CD4-positive, CD25-positive, alpha-beta regulatory T cell (primary cell): ENCODE measurements at regions not wholly inside any gene's neighbourhood (a gene's known extent, or its start where the extent isn't known, plus 50 kb on each side); places are given as distances from the start of the nearest gene placed in this dataset.
"Not testable (repeated sequence)": the region's sequence is repeated elsewhere in the genome, so short reads cannot be mapped to it uniquely, and the experiment has no call there.

Source experiments
- ATAC-seq, 2 donors: fragments of 150-1000 bp; cut with Tn5 transposase; one replicate each; pipeline ENCODE4 v1.10.0; 2021; ENCODE audit warnings: low read depth in 2 of 2, moderate number of reproducible peaks in 2 of 2, moderate library complexity in 1 of 2
- DNase-seq, 3 donors: peaks; one replicate each; pipeline versions ENCODE4 v3.0.0 to v3.0.0-alpha.2; 2012 to 2022; ENCODE audit warnings: mixed read lengths in 1 of 3
- H3K27ac ChIP-seq: one replicate; pipeline ENCODE4 v1.7.0; 2013; ENCODE audit warnings: mild to moderate bottlenecking, low read length; ENCODE audit not compliant: insufficient read depth, poor library complexity, severe bottlenecking
- H3K27me3 ChIP-seq: one replicate; pipeline ENCODE4 v1.7.0; 2013; ENCODE audit warnings: low read length; ENCODE audit not compliant: control insufficient read depth, insufficient read depth
- H3K36me3 ChIP-seq: one replicate; pipeline ENCODE4 v1.7.0; 2013; ENCODE audit warnings: mild to moderate bottlenecking, low read length, moderate library complexity; ENCODE audit not compliant: control insufficient read depth, insufficient read depth
- H3K4me1 ChIP-seq: 2 replicates; pipeline ENCODE4 v1.7.0; 2013; ENCODE audit warnings: mild to moderate bottlenecking, low read length; ENCODE audit not compliant: insufficient read depth, control insufficient read depth, poor library complexity, severe bottlenecking
- H3K4me3 ChIP-seq: one replicate; pipeline ENCODE4 v1.7.0; 2013; ENCODE audit warnings: low read depth, mild to moderate bottlenecking, low read length, moderate library complexity
- H3K9me3 ChIP-seq, 2 experiments: 1 replicate in 1 of 2; 2 replicates in 1 of 2; pipeline ENCODE4 v1.7.0; 2013; ENCODE audit warnings: low read length in 2 of 2, mild to moderate bottlenecking in 1 of 2, moderate library complexity in 1 of 2; ENCODE audit not compliant: control insufficient read depth in 2 of 2
- H3K27ac Mint-ChIP-seq, 3 donors: one replicate each; pipeline ENCODE4 v1.8.0; 2020 to 2022; ENCODE audit warnings: mild to moderate bottlenecking in 3 of 3, mixed read lengths in 3 of 3, moderate library complexity in 2 of 3
- H3K27me3 Mint-ChIP-seq: one replicate; pipeline ENCODE4 v1.8.0; 2022; ENCODE audit warnings: mild to moderate bottlenecking, mixed read lengths
- H3K36me3 Mint-ChIP-seq: one replicate; pipeline ENCODE4 v1.8.0; 2020; ENCODE audit warnings: mixed read lengths
- H3K4me1 Mint-ChIP-seq, 4 donors: one replicate each; pipeline ENCODE4 v1.8.0; 2020 to 2022; ENCODE audit warnings: mixed read lengths in 4 of 4, mild to moderate bottlenecking in 1 of 4
- H3K4me3 Mint-ChIP-seq, 4 donors: one replicate each; pipeline ENCODE4 v1.8.0; 2020 to 2022; ENCODE audit warnings: mild to moderate bottlenecking in 4 of 4, mixed read lengths in 4 of 4, moderate library complexity in 3 of 4
- H3K9me3 Mint-ChIP-seq, 7 donors: one replicate each; pipeline ENCODE4 v1.8.0; 2020 to 2022; ENCODE audit warnings: mixed read lengths in 7 of 7, mild to moderate bottlenecking in 3 of 7, moderate library complexity in 2 of 7

DNA sequence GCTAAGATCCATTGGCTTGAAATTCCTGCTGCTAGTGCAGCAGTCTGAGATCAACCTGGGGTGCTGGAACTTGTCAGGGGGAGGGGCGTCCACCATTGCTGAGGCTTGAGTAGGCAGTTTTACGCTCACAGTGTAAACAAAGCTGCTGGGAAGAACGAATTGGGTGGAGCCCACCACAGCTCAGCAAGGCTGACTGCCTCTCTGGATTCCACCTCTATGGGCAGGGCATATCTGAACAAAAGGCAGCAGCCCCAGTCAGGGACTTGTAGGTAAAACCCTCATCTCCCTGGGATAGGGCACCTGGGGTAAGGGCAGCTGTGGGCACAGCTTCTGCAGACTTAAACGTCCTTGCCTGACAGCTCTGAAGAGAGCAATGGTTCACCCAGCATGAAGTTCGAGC is 191.7 kb downstream of the ALG10B start:
- no peaks in the 10 kb centered on the region for H3K4me1 Mint-ChIP-seq
- H3K9me3 Mint-ChIP-seq = peaks cover 0 to 19% (median 12%) of the 10 kb centered on the region in 7 donors

DNA sequence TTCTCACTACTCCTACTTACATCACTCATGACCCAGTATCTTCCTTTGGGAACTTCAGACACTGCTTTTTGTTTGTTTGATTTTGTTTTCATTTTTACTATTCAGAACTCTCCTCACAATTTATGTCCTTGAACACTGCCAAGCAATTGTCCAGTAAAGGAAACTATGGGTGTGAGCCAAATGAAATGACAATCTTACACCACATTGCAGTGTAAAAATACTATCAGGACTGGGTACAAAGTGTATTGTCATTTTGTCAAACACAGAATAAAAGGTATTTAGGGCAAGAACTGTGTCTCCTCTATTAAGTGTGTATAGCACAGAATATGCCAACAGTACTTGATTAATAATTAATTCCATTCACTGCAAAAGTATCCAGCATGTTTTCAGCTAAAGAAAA is 199.3 kb downstream of the ALG10B start:
- H3K36me3 ChIP-seq = no peaks in the 10 kb centered on the region
- H3K27ac ChIP-seq = no peak overlapping the region
- no peak overlapping the region for H3K4me3 ChIP-seq
- Mint-ChIP-seq H3K36me3 (no peaks in the 10 kb centered on the region), H3K27ac (no peak overlapping the region), H3K27me3 (no peaks in the 10 kb centered on the region), H3K9me3 (peaks cover 2 to 19% (median 7%) of the 10 kb centered on the region in 7 donors), H3K4me3 (no peak overlapping the region), H3K4me1 (no peaks in the 10 kb centered on the region)
- no peaks in the 10 kb centered on the region for H3K9me3 ChIP-seq
- no peaks in the 10 kb centered on the region for H3K4me1 ChIP-seq
- no peaks in the 10 kb centered on the region for H3K27me3 ChIP-seq
- ATAC-seq = no peak
- no peak for DNase-seq

More for the DNA sequence above, 191.7 kb downstream of the ALG10B start:
- no peak overlapping the region for H3K27ac ChIP-seq
- H3K27me3 ChIP-seq = no peaks in the 10 kb centered on the region
- no peaks in the 10 kb centered on the region for H3K36me3 ChIP-seq
- Mint-ChIP-seq H3K4me3 (no peak overlapping the region), H3K36me3 (no peaks in the 10 kb centered on the region), H3K27me3 (no peaks in the 10 kb centered on the region), H3K27ac (no peak overlapping the region)
- no peak for ATAC-seq
- no peaks in the 10 kb centered on the region for H3K9me3 ChIP-seq
- no peaks in the 10 kb centered on the region for H3K4me1 ChIP-seq
- H3K4me3 ChIP-seq = no peak overlapping the region
- DNase-seq = no peak

DNA sequence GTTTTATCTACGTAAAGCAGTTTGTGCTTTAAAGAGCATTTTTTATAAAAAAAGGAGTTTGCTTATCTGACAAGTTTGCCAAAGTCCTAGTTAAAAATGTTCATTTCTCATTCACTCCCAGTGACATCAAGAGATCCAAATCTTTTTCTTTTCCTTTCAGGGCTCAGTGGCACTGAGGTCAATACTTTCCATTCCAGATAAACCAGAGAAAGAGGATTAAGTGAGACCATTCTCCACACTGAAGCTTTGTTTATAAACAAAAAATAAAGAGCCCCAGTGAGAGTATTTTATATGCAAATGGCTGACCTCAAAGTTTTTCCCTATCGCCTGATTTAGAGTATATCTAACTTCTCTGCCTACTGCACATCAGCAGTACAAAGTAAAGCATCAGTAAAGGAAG is 199.8 kb downstream of the ALG10B start:
- H3K27me3 ChIP-seq = no peaks in the 10 kb centered on the region
- Mint-ChIP-seq H3K4me3 (no peak overlapping the region), H3K27ac (no peak overlapping the region), H3K27me3 (no peaks in the 10 kb centered on the region), H3K9me3 (peaks cover 2 to 15% (median 7%) of the 10 kb centered on the region in 7 donors), H3K4me1 (no peaks in the 10 kb centered on the region), H3K36me3 (no peaks in the 10 kb centered on the region)
- no peaks in the 10 kb centered on the region for H3K9me3 ChIP-seq
- DNase-seq = no peak
- no peaks in the 10 kb centered on the region for H3K4me1 ChIP-seq
- H3K4me3 ChIP-seq = no peak overlapping the region
- no peak overlapping the region for H3K27ac ChIP-seq
- no peaks in the 10 kb centered on the region for H3K36me3 ChIP-seq
- ATAC-seq = no peak

DNA sequence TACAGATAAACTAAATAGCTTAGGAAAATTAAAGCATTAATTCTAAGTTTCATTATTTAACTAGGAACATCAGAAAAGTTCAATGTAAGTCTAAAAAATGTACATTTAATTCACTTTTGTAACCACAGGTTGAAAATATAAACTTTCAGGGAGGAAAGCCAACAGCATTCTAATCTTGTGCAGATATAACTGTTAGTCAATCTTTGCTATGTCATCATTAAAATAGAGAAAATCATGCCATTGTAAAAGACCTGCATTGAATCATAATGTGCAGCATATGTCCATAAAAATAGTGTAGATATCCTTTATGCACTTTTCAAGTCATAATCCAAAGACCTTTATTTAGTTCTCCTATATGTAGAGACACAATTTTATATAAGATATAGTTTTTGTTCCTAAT is 207.3 kb downstream of the ALG10B start:
- Histone ChIP-seq H3K4me3 (no peak overlapping the region), H3K9me3 (no peaks in the 10 kb centered on the region), H3K4me1 (no peaks in the 10 kb centered on the region), H3K27me3 (no peaks in the 10 kb centered on the region), H3K36me3 (no peaks in the 10 kb centered on the region), H3K27ac (no peak overlapping the region)
- ATAC-seq (no peak), DNase-seq (no peak)
- H3K36me3 Mint-ChIP-seq = no peaks in the 10 kb centered on the region
- peaks cover 1 to 10% (median 4%) of the 10 kb centered on the region in 7 donors for H3K9me3 Mint-ChIP-seq
- H3K4me3 Mint-ChIP-seq = no peak overlapping the region
- H3K27ac Mint-ChIP-seq = no peak overlapping the region
- H3K27me3 Mint-ChIP-seq = no peaks in the 10 kb centered on the region
- H3K4me1 Mint-ChIP-seq = no peaks in the 10 kb centered on the region

DNA sequence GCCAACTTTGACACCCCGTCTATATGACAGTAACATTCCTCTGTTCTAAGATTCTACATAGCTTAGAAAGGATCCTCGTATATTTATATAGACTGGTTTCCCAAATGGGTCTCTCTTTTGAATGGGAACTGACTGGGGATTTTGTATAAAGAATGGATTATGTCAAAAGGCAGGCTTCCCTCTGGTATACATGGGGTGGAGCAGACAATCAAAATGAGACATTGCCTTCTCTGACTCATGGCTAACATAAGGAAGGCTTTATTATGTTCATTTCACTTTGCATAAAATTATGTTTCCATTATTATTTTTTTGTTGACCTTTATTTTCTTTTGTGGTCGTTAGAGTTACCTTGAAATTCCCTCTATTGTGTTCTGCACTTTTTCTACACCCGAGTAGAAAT is 211.1 kb downstream of the ALG10B start:
- no peak overlapping the region for H3K4me3 Mint-ChIP-seq
- no peak overlapping the region for H3K27ac Mint-ChIP-seq
- Histone ChIP-seq H3K36me3 (no peaks in the 10 kb centered on the region), H3K27me3 (no peaks in the 10 kb centered on the region), H3K4me1 (no peaks in the 10 kb centered on the region), H3K27ac (no peak overlapping the region), H3K9me3 (no peaks in the 10 kb centered on the region), H3K4me3 (no peak overlapping the region)
- ATAC-seq = no peak
- no peak for DNase-seq
- H3K27me3 Mint-ChIP-seq = no peaks in the 10 kb centered on the region
- H3K36me3 Mint-ChIP-seq = no peaks in the 10 kb centered on the region
- H3K4me1 Mint-ChIP-seq = no peaks in the 10 kb centered on the region
- H3K9me3 Mint-ChIP-seq = peaks cover 0 to 6% (median 1%) of the 10 kb centered on the region in 7 donors

DNA sequence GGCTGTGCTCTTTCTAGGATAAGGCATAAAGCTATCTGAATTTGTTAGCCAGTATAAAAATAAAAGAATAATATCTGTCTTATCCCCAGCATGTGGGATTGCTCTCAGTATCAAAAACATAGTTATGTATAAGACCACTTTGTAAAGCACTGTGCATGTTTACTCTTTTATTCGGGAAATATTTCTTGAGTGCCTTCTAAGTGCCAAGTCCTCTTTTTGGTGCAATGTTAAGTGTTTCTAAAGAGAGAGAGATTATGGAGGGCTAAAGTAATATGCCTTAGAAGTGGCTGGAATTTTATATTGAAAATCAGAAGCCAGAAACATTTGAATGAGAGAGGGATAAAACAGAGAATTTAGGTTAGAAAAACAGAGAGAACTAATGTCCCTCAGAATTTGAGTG is 212.0 kb downstream of the ALG10B start:
- H3K27me3 Mint-ChIP-seq = no peaks in the 10 kb centered on the region
- H3K27ac Mint-ChIP-seq = no peak overlapping the region

DNA sequence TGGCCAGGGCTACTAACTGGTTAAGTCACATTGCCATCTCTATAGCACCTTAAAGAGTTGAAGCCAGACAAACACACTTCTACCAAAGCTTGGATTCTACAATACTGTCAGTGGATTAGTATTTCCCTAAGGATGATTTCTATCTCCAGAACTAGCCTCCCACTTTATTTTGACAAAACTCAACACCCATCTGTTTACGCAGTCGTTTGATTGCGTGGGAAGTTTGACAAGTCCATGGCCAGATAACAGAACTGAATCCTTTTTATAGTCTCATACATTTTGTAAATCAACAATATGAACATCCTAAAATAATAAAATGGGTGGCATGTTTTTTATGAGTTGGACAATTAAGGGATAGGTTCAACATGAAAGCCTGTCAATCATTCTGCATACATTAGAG is 212.7 kb downstream of the ALG10B start:
- H3K36me3 ChIP-seq, H3K9me3 ChIP-seq, DNase-seq, H3K27ac ChIP-seq, H3K27me3 Mint-ChIP-seq, H3K27me3 ChIP-seq, H3K4me1 Mint-ChIP-seq, H3K4me1 ChIP-seq, H3K4me3 ChIP-seq, H3K9me3 Mint-ChIP-seq, ATAC-seq, H3K4me3 Mint-ChIP-seq, H3K36me3 Mint-ChIP-seq, H3K27ac Mint-ChIP-seq: not testable (repeated sequence)

More for the DNA sequence above, 212.0 kb downstream of the ALG10B start:
- Mint-ChIP-seq H3K4me1 (no peaks in the 10 kb centered on the region), H3K9me3 (peaks cover 0 to 7% (median 1%) of the 10 kb centered on the region in 7 donors), H3K36me3 (no peaks in the 10 kb centered on the region), H3K4me3 (no peak overlapping the region)
- Histone ChIP-seq H3K4me1 (no peaks in the 10 kb centered on the region), H3K9me3 (peaks cover 0 to 2% of the 10 kb centered on the region in 2 experiments), H3K36me3 (no peaks in the 10 kb centered on the region), H3K27me3 (no peaks in the 10 kb centered on the region), H3K4me3 (no peak overlapping the region), H3K27ac (no peak overlapping the region)
- ATAC-seq (no peak), DNase-seq (no peak)

DNA sequence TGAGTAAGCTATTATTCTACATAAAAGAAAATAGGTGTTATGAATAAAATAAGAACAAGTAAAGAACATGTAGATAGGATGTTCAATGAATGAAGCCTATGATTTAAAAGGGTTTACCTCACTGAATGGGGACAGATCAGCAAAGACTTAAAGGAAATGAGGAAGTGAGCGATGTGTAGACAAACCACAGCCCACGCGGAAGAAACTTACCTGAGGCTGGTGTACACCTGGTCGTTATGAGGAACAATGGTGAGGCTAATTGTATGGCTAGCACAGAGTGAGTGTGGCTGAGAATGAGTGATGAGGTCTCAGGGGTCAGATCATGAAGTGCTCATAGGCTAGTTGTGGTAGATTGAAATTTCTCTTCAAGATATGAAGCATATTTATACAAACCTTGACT is 221.7 kb downstream of the ALG10B start:
- DNase-seq = no peak
- Mint-ChIP-seq H3K27me3 (no peaks in the 10 kb centered on the region), H3K36me3 (no peaks in the 10 kb centered on the region), H3K9me3 (peaks cover 1 to 28% (median 9%) of the 10 kb centered on the region in 7 donors), H3K4me3 (no peak overlapping the region), H3K4me1 (no peaks in the 10 kb centered on the region), H3K27ac (no peak overlapping the region)
- no peaks in the 10 kb centered on the region for H3K4me1 ChIP-seq
- ATAC-seq = no peak
- H3K27ac ChIP-seq = no peak overlapping the region
- H3K9me3 ChIP-seq = peaks cover 0 to 5% of the 10 kb centered on the region in 2 experiments
- no peaks in the 10 kb centered on the region for H3K36me3 ChIP-seq
- H3K27me3 ChIP-seq = no peaks in the 10 kb centered on the region
- H3K4me3 ChIP-seq = no peak overlapping the region
